CD8-positive, alpha-beta memory T cell (primary cell): ENCODE measurements at regions not wholly inside any gene's neighbourhood (a gene's known extent, or its start where the extent isn't known, plus 50 kb on each side); places are given as distances from the start of the nearest gene placed in this dataset.

Experiments used
- CTCF ChIA-PET: fragments of 350-600 bp; sonication (Branson Sonifier 250); formaldehyde crosslinking; loops from one replicate; lab custom pipeline; 2021; ENCODE audit warnings: antibody characterized with exemption; lab: Charles Lee
- POLR2A ChIA-PET: fragments of 350-600 bp; sonication (Branson Sonifier 250); formaldehyde crosslinking; loops from one replicate; lab custom pipeline; 2021; ENCODE audit warnings: antibody characterized with exemption; lab: Charles Lee
- DNase-seq, 5 donors: peaks; one replicate each; pipeline versions ENCODE4 v3.0.0 to v3.0.0-alpha.2; 2020 to 2022; ENCODE audit warnings: mixed read lengths in 1 of 5
- H3K27ac ChIP-seq: one replicate; pipeline ENCODE4 v1.7.0; 2013; ENCODE audit warnings: low read depth, mild to moderate bottlenecking, low read length, moderate library complexity
- H3K27me3 ChIP-seq: 2 replicates; pipeline ENCODE4 v1.7.0; 2013; ENCODE audit warnings: low read length, mild to moderate bottlenecking; ENCODE audit not compliant: insufficient read depth, poor library complexity, severe bottlenecking
- H3K36me3 ChIP-seq: 2 replicates; pipeline ENCODE4 v1.7.0; 2013; ENCODE audit warnings: mild to moderate bottlenecking, low read length, moderate library complexity; ENCODE audit not compliant: insufficient read depth
- H3K4me1 ChIP-seq: 2 replicates; pipeline ENCODE4 v1.7.0; 2013; ENCODE audit warnings: mild to moderate bottlenecking, low read length, moderate library complexity; ENCODE audit not compliant: insufficient read depth
- H3K4me3 ChIP-seq: 2 replicates; pipeline ENCODE4 v1.7.0; 2013; ENCODE audit warnings: mild to moderate bottlenecking, low read length
- H3K9me3 ChIP-seq: 2 replicates; pipeline ENCODE4 v1.7.0; 2013; ENCODE audit warnings: mild to moderate bottlenecking, low read length
- H3K27ac Mint-ChIP-seq, 8 donors: one replicate each; pipeline ENCODE4 v1.8.0; 2020 to 2021; ENCODE audit warnings: mixed read lengths in 8 of 8, mild to moderate bottlenecking in 6 of 8, inconsistent platforms in 3 of 8, moderate library complexity in 3 of 8
- H3K27me3 Mint-ChIP-seq, 2 donors: one replicate each; pipeline ENCODE4 v1.8.0; 2020 to 2021; ENCODE audit warnings: mixed read lengths in 2 of 2, mild to moderate bottlenecking in 1 of 2, moderate library complexity in 1 of 2
- H3K36me3 Mint-ChIP-seq, 3 donors: one replicate each; pipeline ENCODE4 v1.8.0; 2020 to 2021; ENCODE audit warnings: mixed read lengths in 3 of 3, inconsistent platforms in 1 of 3, mild to moderate bottlenecking in 1 of 3
- H3K4me1 Mint-ChIP-seq, 3 donors: one replicate each; pipeline ENCODE4 v1.8.0; 2020 to 2021; ENCODE audit warnings: mixed read lengths in 3 of 3, inconsistent platforms in 1 of 3, mild to moderate bottlenecking in 1 of 3
- H3K4me3 Mint-ChIP-seq, 7 donors: one replicate each; pipeline ENCODE4 v1.8.0; 2020 to 2021; ENCODE audit warnings: mixed read lengths in 7 of 7, mild to moderate bottlenecking in 6 of 7, moderate library complexity in 4 of 7, inconsistent platforms in 2 of 7
- H3K9me3 Mint-ChIP-seq, 5 donors: one replicate each; pipeline ENCODE4 v1.8.0; 2020 to 2022; ENCODE audit warnings: mixed read lengths in 5 of 5, mild to moderate bottlenecking in 3 of 5, moderate library complexity in 2 of 5, inconsistent platforms in 1 of 5

GRCh38 chr11:116243991-116244390 is 528.8 kb downstream of the BUD13 start:
- DNase-seq, result no peak
- Mint-ChIP-seq H3K36me3 (no peaks in the 10 kb centered on the region), H3K9me3 (peaks cover 0 to 2% (median 0%) of the 10 kb centered on the region in 5 donors), H3K4me1 (no peaks in the 10 kb centered on the region), H3K4me3 (no peak overlapping the region), H3K27me3 (peaks cover 0 to 3% of the 10 kb centered on the region in 2 donors), H3K27ac (peak overlapping the region in 1 of 8 donors; percentile 84)
- Histone ChIP-seq H3K4me1 (no peaks in the 10 kb centered on the region), H3K4me3 (no peak overlapping the region), H3K9me3 (no peaks in the 10 kb centered on the region), H3K36me3 (no peaks in the 10 kb centered on the region), H3K27ac (no peak overlapping the region), H3K27me3 (no peaks in the 10 kb centered on the region)
- CTCF ChIA-PET, result no interaction called here
- POLR2A ChIA-PET, result no interaction called here

GRCh38 chr11:116242006-116242405 is 530.8 kb downstream of the BUD13 start:
- DNase-seq, result no peak
- Mint-ChIP-seq H3K27me3 (peaks cover under 1 to 4% of the 10 kb centered on the region in 2 donors), H3K9me3 (peaks cover 0 to 2% (median 0%) of the 10 kb centered on the region in 5 donors), H3K4me1 (no peaks in the 10 kb centered on the region), H3K4me3 (no peak overlapping the region), H3K36me3 (no peaks in the 10 kb centered on the region), H3K27ac (no peak overlapping the region)
- H3K4me3 ChIP-seq, result no peak overlapping the region
- H3K27me3 ChIP-seq, result no peaks in the 10 kb centered on the region
- H3K27ac ChIP-seq, result no peak overlapping the region
- CTCF ChIA-PET, result no interaction called here
- no peaks in the 10 kb centered on the region for H3K9me3 ChIP-seq
- POLR2A ChIA-PET, result no interaction called here
- no peaks in the 10 kb centered on the region for H3K4me1 ChIP-seq
- H3K36me3 ChIP-seq, result no peaks in the 10 kb centered on the region

- H3K4me1 ChIP-seq, result no peaks in the 10 kb centered on the region
- CTCF ChIA-PET, result no interaction called here
- Mint-ChIP-seq H3K36me3 (no peaks in the 10 kb centered on the region), H3K27me3 (peaks cover 4% of the 10 kb centered on the region in 2 donors), H3K27ac (no peak overlapping the region), H3K4me3 (no peak overlapping the region), H3K9me3 (peaks cover 0 to 2% (median 0%) of the 10 kb centered on the region in 5 donors), H3K4me1 (no peaks in the 10 kb centered on the region)
- POLR2A ChIA-PET, result no interaction called here
- H3K36me3 ChIP-seq, result no peaks in the 10 kb centered on the region
- DNase-seq, result no peak
- no peaks in the 10 kb centered on the region for H3K27me3 ChIP-seq
- H3K4me3 ChIP-seq, result no peak overlapping the region
- no peak overlapping the region for H3K27ac ChIP-seq
- H3K9me3 ChIP-seq, result no peaks in the 10 kb centered on the region
These were observed 532.1 kb downstream of the BUD13 start for GRCh38 chr11:116240710-116241109.

GRCh38 chr11:116239247-116239646 is 533.5 kb downstream of the BUD13 start:
- H3K36me3 ChIP-seq, result no peaks in the 10 kb centered on the region
- H3K4me3 ChIP-seq, result no peak overlapping the region
- H3K36me3 Mint-ChIP-seq, result no peaks in the 10 kb centered on the region
- ChIA-PET CTCF (no interaction called here), POLR2A (no interaction called here)
- H3K4me1 ChIP-seq, result no peaks in the 10 kb centered on the region
- DNase-seq, result no peak
- H3K27ac ChIP-seq, result no peak overlapping the region
- no peak overlapping the region for H3K4me3 Mint-ChIP-seq
- H3K27ac Mint-ChIP-seq, result no peak overlapping the region
- H3K27me3 ChIP-seq, result no peaks in the 10 kb centered on the region
- H3K9me3 ChIP-seq, result no peaks in the 10 kb centered on the region
- H3K9me3 Mint-ChIP-seq, result no peaks in the 10 kb centered on the region
- H3K4me1 Mint-ChIP-seq, result no peaks in the 10 kb centered on the region
- H3K27me3 Mint-ChIP-seq, result peaks cover 4% of the 10 kb centered on the region in 2 donors

GRCh38 chr11:116234989-116235568 is 537.7 kb downstream of the BUD13 start:
- Histone ChIP-seq H3K36me3 (no peaks in the 10 kb centered on the region), H3K4me3 (no peak overlapping the region), H3K27me3 (no peaks in the 10 kb centered on the region), H3K27ac (no peak overlapping the region), H3K9me3 (no peaks in the 10 kb centered on the region), H3K4me1 (no peaks in the 10 kb centered on the region)
- Mint-ChIP-seq H3K4me1 (no peaks in the 10 kb centered on the region), H3K36me3 (no peaks in the 10 kb centered on the region), H3K9me3 (peaks cover 0 to 4% (median 0%) of the 10 kb centered on the region in 5 donors), H3K27ac (no peak overlapping the region), H3K27me3 (peaks cover 6 to 10% of the 10 kb centered on the region in 2 donors), H3K4me3 (no peak overlapping the region)
- ChIA-PET POLR2A (no interaction called here), CTCF (no interaction called here)
- no peak for DNase-seq

GRCh38 chr11:116233561-116233960 is 539.2 kb downstream of the BUD13 start:
- CTCF ChIA-PET, result no interaction called here
- Histone ChIP-seq H3K4me3 (no peak overlapping the region), H3K9me3 (no peaks in the 10 kb centered on the region), H3K27ac (no peak overlapping the region), H3K4me1 (no peaks in the 10 kb centered on the region), H3K27me3 (no peaks in the 10 kb centered on the region), H3K36me3 (no peaks in the 10 kb centered on the region)
- no peak overlapping the region for H3K27ac Mint-ChIP-seq
- H3K9me3 Mint-ChIP-seq, result peaks cover 0 to 4% (median 0%) of the 10 kb centered on the region in 5 donors
- DNase-seq, result no peak
- H3K4me3 Mint-ChIP-seq, result no peak overlapping the region
- no peaks in the 10 kb centered on the region for H3K36me3 Mint-ChIP-seq
- H3K4me1 Mint-ChIP-seq, result no peaks in the 10 kb centered on the region
- peaks cover 8 to 17% of the 10 kb centered on the region in 2 donors for H3K27me3 Mint-ChIP-seq
- POLR2A ChIA-PET, result no interaction called here

GRCh38 chr11:116232364-116232828 is 540.4 kb downstream of the BUD13 start:
- peaks cover 7 to 19% of the 10 kb centered on the region in 2 donors for H3K27me3 Mint-ChIP-seq
- H3K27me3 ChIP-seq, result no peaks in the 10 kb centered on the region
- H3K9me3 Mint-ChIP-seq, result peaks cover 0 to 4% (median 0%) of the 10 kb centered on the region in 5 donors
- H3K4me3 ChIP-seq, result no peak overlapping the region
- H3K36me3 ChIP-seq, result no peaks in the 10 kb centered on the region
- H3K4me3 Mint-ChIP-seq, result no peak overlapping the region
- no peak for DNase-seq
- CTCF ChIA-PET, result no interaction called here
- H3K4me1 Mint-ChIP-seq, result no peaks in the 10 kb centered on the region
- no peaks in the 10 kb centered on the region for H3K4me1 ChIP-seq
- H3K9me3 ChIP-seq, result no peaks in the 10 kb centered on the region
- no peak overlapping the region for H3K27ac ChIP-seq
- no peaks in the 10 kb centered on the region for H3K36me3 Mint-ChIP-seq
- H3K27ac Mint-ChIP-seq, result no peak overlapping the region
- POLR2A ChIA-PET, result no interaction called here

GRCh38 chr11:116231543-116231942 is 541.2 kb downstream of the BUD13 start:
- Mint-ChIP-seq H3K36me3 (no peaks in the 10 kb centered on the region), H3K27ac (no peak overlapping the region), H3K4me1 (no peaks in the 10 kb centered on the region), H3K27me3 (peaks cover 10 to 19% of the 10 kb centered on the region in 2 donors), H3K9me3 (peaks cover 0 to 4% (median 0%) of the 10 kb centered on the region in 5 donors), H3K4me3 (no peak overlapping the region)
- Histone ChIP-seq H3K9me3 (no peaks in the 10 kb centered on the region), H3K36me3 (no peaks in the 10 kb centered on the region), H3K27me3 (no peaks in the 10 kb centered on the region), H3K4me3 (no peak overlapping the region), H3K4me1 (no peaks in the 10 kb centered on the region), H3K27ac (no peak overlapping the region)
- no peak for DNase-seq
- POLR2A ChIA-PET, result no interaction called here
- CTCF ChIA-PET, result no interaction called here
